CD14-positive monocyte (primary cell): ENCODE measurements at regions not wholly inside any gene's neighbourhood (a gene's known extent, or its start where the extent isn't known, plus 50 kb on each side); places are given as distances from the start of the nearest gene placed in this dataset.

Source experiments
- DNase-seq, 3 donors: peaks; one replicate each; pipeline ENCODE4 v3.0.0-alpha.2; 2011 to 2022
- H2AFZ ChIP-seq: 2 replicates; pipeline ENCODE4 v1.6.0; 2012; ENCODE audit warnings: mild to moderate bottlenecking, low read depth, low read length, inconsistent platforms; ENCODE audit not compliant: insufficient read depth, poor library complexity, severe bottlenecking
- H3K27ac ChIP-seq, 2 donors: 1 replicate in 1 of 2; 2 replicates in 1 of 2; pipeline ENCODE4 v1.5.1; 2012 to 2013; ENCODE audit warnings: low read length in 2 of 2, control low read depth in 1 of 2, inconsistent platforms in 1 of 2, low read depth in 1 of 2, mild to moderate bottlenecking in 1 of 2
- H3K27me3 ChIP-seq, 2 donors: one replicate each; pipeline versions ENCODE4 v1.6.0 to v1.6.1; 2011 to 2013; ENCODE audit warnings: low read length in 2 of 2; ENCODE audit not compliant: control insufficient read depth in 2 of 2, insufficient read depth in 2 of 2
- H3K36me3 ChIP-seq, 2 donors: replicated peaks in 1 of 2; 1 replicate in 1 of 2; 2 replicates in 1 of 2; pipeline versions ENCODE4 v1.5.1 to v1.6.1; 2012 to 2013; ENCODE audit warnings: low read length in 2 of 2, control low read depth in 1 of 2, inconsistent platforms in 1 of 2, mild to moderate bottlenecking in 1 of 2; ENCODE audit not compliant: insufficient read depth in 2 of 2, control insufficient read depth in 1 of 2
- H3K4me1 ChIP-seq, 2 donors: 1 replicate in 1 of 2; 2 replicates in 1 of 2; pipeline versions ENCODE4 v1.5.1 to v1.6.1; 2012 to 2013; ENCODE audit warnings: low read length in 2 of 2, control low read depth in 1 of 2, inconsistent platforms in 1 of 2, mild to moderate bottlenecking in 1 of 2, moderate library complexity in 1 of 2; ENCODE audit not compliant: insufficient read depth in 2 of 2, control insufficient read depth in 1 of 2
- H3K4me2 ChIP-seq: replicated peaks from 2 replicates; pipeline ENCODE3; 2012; ENCODE audit warnings: low read length, moderate library complexity, mild to moderate bottlenecking; ENCODE audit not compliant: poor library complexity, severe bottlenecking; ENCODE audit errors: extremely low read depth
- H3K4me3 ChIP-seq, 3 experiments: fragments of 200-600 bp in 1 of 3; sonication (generic) in 1 of 3; replicated peaks in 1 of 3; 1 replicate in 2 of 3; 2 replicates in 1 of 3; pipeline ENCODE4 v1.5.1; 2011 to 2013; ENCODE audit warnings: low read length in 3 of 3, mild to moderate bottlenecking in 3 of 3, control low read depth in 2 of 3, low read depth in 2 of 3, inconsistent platforms in 1 of 3, moderate library complexity in 1 of 3
- H3K79me2 ChIP-seq: 2 replicates; pipeline ENCODE4 v1.6.0; 2012; ENCODE audit warnings: mild to moderate bottlenecking, control low read depth, inconsistent platforms, low read length, moderate library complexity; ENCODE audit not compliant: insufficient read depth
- H3K9ac ChIP-seq: 2 replicates; pipeline ENCODE4 v1.6.0; 2017; ENCODE audit warnings: low read length, mild to moderate bottlenecking; ENCODE audit not compliant: insufficient read depth, poor library complexity, severe bottlenecking
- H3K9me3 ChIP-seq, 2 donors: replicated peaks in 1 of 2; 1 replicate in 1 of 2; 2 replicates in 1 of 2; pipeline versions ENCODE4 v1.5.1 to v1.6.1; 2012 to 2013; ENCODE audit warnings: low read length in 2 of 2, control low read depth in 1 of 2; ENCODE audit not compliant: control insufficient read depth in 1 of 2, insufficient read depth in 1 of 2
- H4K20me1 ChIP-seq: 2 replicates; pipeline ENCODE4 v1.6.0; 2012; ENCODE audit warnings: mild to moderate bottlenecking, low read length, control low read depth, moderate library complexity; ENCODE audit not compliant: insufficient read depth
- H3K27ac Mint-ChIP-seq, 7 donors: one replicate each; pipeline ENCODE4 v1.8.0; 2020; ENCODE audit warnings: mild to moderate bottlenecking in 7 of 7, mixed read lengths in 7 of 7, moderate library complexity in 6 of 7, inconsistent platforms in 2 of 7
- H3K27me3 Mint-ChIP-seq, 3 donors: one replicate each; pipeline ENCODE4 v1.8.0; 2021 to 2022; ENCODE audit warnings: low read depth in 3 of 3, mild to moderate bottlenecking in 3 of 3, mixed read lengths in 3 of 3, moderate library complexity in 3 of 3, inconsistent platforms in 1 of 3
- H3K36me3 Mint-ChIP-seq, 2 donors: one replicate each; pipeline ENCODE4 v1.8.0; 2020; ENCODE audit warnings: mixed read lengths in 2 of 2, inconsistent platforms in 1 of 2, mild to moderate bottlenecking in 1 of 2
- H3K4me1 Mint-ChIP-seq: one replicate; pipeline ENCODE4 v1.8.0; 2020; ENCODE audit warnings: mild to moderate bottlenecking, mixed read lengths
- H3K4me3 Mint-ChIP-seq, 2 donors: one replicate each; pipeline ENCODE4 v1.8.0; 2020; ENCODE audit warnings: mild to moderate bottlenecking in 2 of 2, mixed read lengths in 2 of 2, moderate library complexity in 1 of 2
- H3K9me3 Mint-ChIP-seq, 7 donors: one replicate each; pipeline ENCODE4 v1.8.0; 2020 to 2022; ENCODE audit warnings: mixed read lengths in 7 of 7, mild to moderate bottlenecking in 6 of 7, moderate library complexity in 6 of 7, inconsistent platforms in 2 of 7
- WGBS: methylation state at CpG from one replicate; pipeline ENCODE4 v1.1.5; 2013; ENCODE audit warnings: missing lambda C conversion rate; ENCODE audit not compliant: insufficient coverage; 5-methylcytosine and 5-hydroxymethylcytosine counted together
- intact Hi-C, 2 donors: fragments of 100-400 bp; cut with micrococcal nuclease; formaldehyde crosslinking; loops; one replicate each; pipeline versions ENCODE4 v1.15.0 to v1.15.1; 2023
- TF ChIP-seq, protein P1 (sequence below): fragments of 200-600 bp; IDR thresholded peaks from one replicate; pipeline ENCODE4 v1.8.0; 2022; ENCODE audit warnings: antibody characterized with exemption, mild to moderate bottlenecking

DNA sequence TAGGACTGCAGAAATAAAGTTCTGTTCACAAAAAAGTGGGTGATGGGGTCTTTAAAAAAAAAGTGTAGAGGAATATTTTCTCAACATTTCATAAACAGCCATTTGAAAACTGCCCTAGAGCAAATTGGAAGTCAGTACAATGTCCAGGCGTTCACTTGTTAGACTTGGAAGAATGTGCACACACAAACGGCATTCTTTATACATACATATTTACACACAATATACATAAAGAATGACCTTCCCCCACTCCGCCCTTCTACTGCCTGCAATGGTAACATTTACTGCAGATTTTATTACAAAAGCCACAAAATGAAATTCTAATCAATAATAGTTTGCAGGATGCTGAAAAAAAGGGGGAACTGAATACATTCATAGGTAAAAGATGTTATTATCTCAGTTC lies 103.4 kb upstream of the TOX3 start:
- no peaks in the 10 kb centered on the region for H4K20me1 ChIP-seq
- no peak overlapping the region for H3K4me2 ChIP-seq
- intact Hi-C loops: no loop called here
- Mint-ChIP-seq H3K27me3 (no peaks in the 10 kb centered on the region), H3K36me3 (no peaks in the 10 kb centered on the region), H3K27ac (no peak overlapping the region), H3K4me1 (no peaks in the 10 kb centered on the region), H3K9me3 (peaks cover 0 to 7% (median 3%) of the 10 kb centered on the region in 7 donors), H3K4me3 (no peak overlapping the region)
- 90% methylated on average over 2 of the region's 3 CpGs for WGBS
- TF ChIP-seq, protein P1, sequence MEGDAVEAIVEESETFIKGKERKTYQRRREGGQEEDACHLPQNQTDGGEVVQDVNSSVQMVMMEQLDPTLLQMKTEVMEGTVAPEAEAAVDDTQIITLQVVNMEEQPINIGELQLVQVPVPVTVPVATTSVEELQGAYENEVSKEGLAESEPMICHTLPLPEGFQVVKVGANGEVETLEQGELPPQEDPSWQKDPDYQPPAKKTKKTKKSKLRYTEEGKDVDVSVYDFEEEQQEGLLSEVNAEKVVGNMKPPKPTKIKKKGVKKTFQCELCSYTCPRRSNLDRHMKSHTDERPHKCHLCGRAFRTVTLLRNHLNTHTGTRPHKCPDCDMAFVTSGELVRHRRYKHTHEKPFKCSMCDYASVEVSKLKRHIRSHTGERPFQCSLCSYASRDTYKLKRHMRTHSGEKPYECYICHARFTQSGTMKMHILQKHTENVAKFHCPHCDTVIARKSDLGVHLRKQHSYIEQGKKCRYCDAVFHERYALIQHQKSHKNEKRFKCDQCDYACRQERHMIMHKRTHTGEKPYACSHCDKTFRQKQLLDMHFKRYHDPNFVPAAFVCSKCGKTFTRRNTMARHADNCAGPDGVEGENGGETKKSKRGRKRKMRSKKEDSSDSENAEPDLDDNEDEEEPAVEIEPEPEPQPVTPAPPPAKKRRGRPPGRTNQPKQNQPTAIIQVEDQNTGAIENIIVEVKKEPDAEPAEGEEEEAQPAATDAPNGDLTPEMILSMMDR: no peak
- H3K9me3 ChIP-seq: no peaks in the 10 kb centered on the region
- no peak overlapping the region for H3K27ac ChIP-seq
- H3K9ac ChIP-seq: no peak overlapping the region
- DNase-seq: no peak
- no peaks in the 10 kb centered on the region for H3K79me2 ChIP-seq
- no peaks in the 10 kb centered on the region for H3K27me3 ChIP-seq
- no peak overlapping the region for H3K4me3 ChIP-seq
- H2AFZ ChIP-seq: no peak overlapping the region
- no peaks in the 10 kb centered on the region for H3K4me1 ChIP-seq
- H3K36me3 ChIP-seq: no peaks in the 10 kb centered on the region

DNA sequence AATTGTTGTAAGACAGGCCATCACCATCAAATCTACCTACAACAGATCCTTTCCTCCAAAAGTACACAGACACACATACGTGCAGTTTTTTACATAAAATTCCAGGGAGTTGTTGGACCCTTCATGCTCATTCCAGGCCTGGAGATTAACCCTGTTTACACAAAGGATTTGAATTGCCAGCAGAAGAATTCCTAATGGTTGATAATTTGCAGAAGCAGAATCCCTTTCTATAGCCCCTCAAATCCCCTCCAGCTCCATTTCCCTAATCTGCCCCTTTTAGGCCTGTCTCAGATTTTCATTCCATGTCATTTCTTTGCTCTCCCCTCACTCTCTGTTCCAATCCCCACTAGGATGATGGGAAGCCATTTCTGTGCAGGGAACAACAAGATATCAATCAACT lies 102.9 kb upstream of the TOX3 start:
- H3K79me2 ChIP-seq: no peaks in the 10 kb centered on the region
- no peaks in the 10 kb centered on the region for H3K27me3 ChIP-seq
- H3K27ac Mint-ChIP-seq: no peak overlapping the region
- no peaks in the 10 kb centered on the region for H3K36me3 Mint-ChIP-seq
- H3K27ac ChIP-seq: no peak overlapping the region
- H3K9ac ChIP-seq: no peak overlapping the region
- no peaks in the 10 kb centered on the region for H4K20me1 ChIP-seq
- H3K27me3 Mint-ChIP-seq: no peaks in the 10 kb centered on the region
- intact Hi-C loops: no loop called here
- peaks cover 0 to 7% (median 1%) of the 10 kb centered on the region in 7 donors for H3K9me3 Mint-ChIP-seq
- no peak overlapping the region for H3K4me2 ChIP-seq
- DNase-seq: no peak
- H3K9me3 ChIP-seq: no peaks in the 10 kb centered on the region
- no peaks in the 10 kb centered on the region for H3K4me1 ChIP-seq
- no peak overlapping the region for H3K4me3 Mint-ChIP-seq
- TF ChIP-seq, protein P1: no peak
- H3K36me3 ChIP-seq: no peaks in the 10 kb centered on the region
- no peaks in the 10 kb centered on the region for H3K4me1 Mint-ChIP-seq
- H3K4me3 ChIP-seq: no peak overlapping the region
- H2AFZ ChIP-seq: no peak overlapping the region
- WGBS: 80% methylated on average over 1 of the region's 1 CpG
